Keratinocyte (primary cell): ENCODE measurements at regions not wholly inside any gene's neighbourhood (a gene's known extent, or its start where the extent isn't known, plus 50 kb on each side); places are given as distances from the start of the nearest gene placed in this dataset.

Experiments used
- DNase-seq: peaks from one replicate; pipeline ENCODE4 v3.0.0-alpha.2; 2011; ENCODE audit warnings: low read depth, missing footprints, low spot score
- FAIRE-seq: peaks from 2 replicates; lab custom pipeline; 2011; peaks lifted over from hg19 to GRCh38; lab: Jason Lieb, UNC
- H2AFZ ChIP-seq: 2 replicates; pipeline ENCODE4 v1.6.0; 2012; ENCODE audit warnings: low read length, control low read depth, inconsistent platforms; ENCODE audit not compliant: control insufficient read depth
- H3K27ac ChIP-seq: 2 replicates; pipeline ENCODE4 v1.5.1; 2011; ENCODE audit warnings: low read length; ENCODE audit not compliant: control insufficient read depth, insufficient read depth
- H3K27me3 ChIP-seq: 3 replicates; pipeline ENCODE4 v1.6.0; 2011; ENCODE audit warnings: low read length; ENCODE audit not compliant: control insufficient read depth, insufficient read depth; ENCODE audit errors: extremely low read depth
- H3K36me3 ChIP-seq, 2 experiments: 2 replicates in 1 of 2; 3 replicates in 1 of 2; pipeline ENCODE4 v1.5.1; 2011; ENCODE audit warnings: low read length in 2 of 2, mild to moderate bottlenecking in 1 of 2; ENCODE audit not compliant: control insufficient read depth in 2 of 2, insufficient read depth in 2 of 2; ENCODE audit errors: extremely low read depth in 1 of 2
- H3K4me1 ChIP-seq: 3 replicates; pipeline ENCODE4 v1.5.1; 2011; ENCODE audit warnings: low read length; ENCODE audit not compliant: control insufficient read depth, insufficient read depth; ENCODE audit errors: extremely low read depth
- H3K4me2 ChIP-seq: 3 replicates; pipeline ENCODE4 v1.6.0; 2011; ENCODE audit warnings: low read depth, low read length; ENCODE audit not compliant: control insufficient read depth, insufficient read depth; ENCODE audit errors: extremely low read depth
- H3K4me3 ChIP-seq, 3 experiments: fragments of 200-600 bp in 1 of 3; sonication (generic) in 1 of 3; 2 replicates in 2 of 3; 3 replicates in 1 of 3; pipeline ENCODE4 v1.5.1; 2011 to 2016; ENCODE audit warnings: low read length in 3 of 3, mild to moderate bottlenecking in 3 of 3, control low read depth in 2 of 3, inconsistent platforms in 1 of 3, low read depth in 1 of 3, mixed read lengths in 1 of 3, mixed run types in 1 of 3, moderate library complexity in 1 of 3; ENCODE audit not compliant: control insufficient read depth in 2 of 3, insufficient read depth in 2 of 3; ENCODE audit errors: extremely low read depth in 1 of 3
- H3K79me2 ChIP-seq: 2 replicates; pipeline ENCODE4 v1.6.0; 2012; ENCODE audit warnings: low read length; ENCODE audit not compliant: control insufficient read depth, insufficient read depth
- H3K9ac ChIP-seq: 3 replicates; pipeline ENCODE4 v1.6.0; 2011; ENCODE audit warnings: low read length; ENCODE audit not compliant: control insufficient read depth, insufficient read depth; ENCODE audit errors: extremely low read depth
- H3K9me1 ChIP-seq: 3 replicates; pipeline ENCODE4 v1.6.0; 2011; ENCODE audit warnings: low read length; ENCODE audit not compliant: control insufficient read depth, insufficient read depth; ENCODE audit errors: extremely low read depth
- H3K9me3 ChIP-seq: 2 replicates; pipeline ENCODE4 v1.5.1; 2012; ENCODE audit warnings: low read depth, low read length; ENCODE audit not compliant: control insufficient read depth
- H4K20me1 ChIP-seq: 3 replicates; pipeline ENCODE4 v1.6.0; 2011; ENCODE audit warnings: low read length; ENCODE audit not compliant: control insufficient read depth, insufficient read depth; ENCODE audit errors: extremely low read depth
- EZH2 ChIP-seq: IDR thresholded peaks from one replicate; pipeline ENCODE4 v1.6.1; 2012; ENCODE audit warnings: inconsistent platforms, mild to moderate bottlenecking, low read length, moderate library complexity
- dilution Hi-C: fragments of 300-500 bp; cut with MboI; formaldehyde crosslinking; loops from one replicate; pipeline ENCODE4 v1.7.0; 2020; ENCODE audit warnings: low sequenced_read_pairs; ENCODE audit not compliant: extremely low pct_ligation_motif_present
- TF ChIP-seq, protein P1 (sequence below), 3 experiments: IDR thresholded peaks in 1 of 3; conservative IDR thresholded peaks in 1 of 3; optimal IDR thresholded peaks in 1 of 3; 2 replicates in 2 of 3; 3 replicates in 1 of 3; pipeline versions ENCODE3 to v1.5.1; 2011; ENCODE audit warnings: low read length in 3 of 3, mild to moderate bottlenecking in 3 of 3, moderate library complexity in 2 of 3, control low read depth in 1 of 3, inconsistent platforms in 1 of 3; ENCODE audit not compliant: insufficient read depth in 2 of 3; ENCODE audit errors: extremely low read depth in 1 of 3

DNA sequence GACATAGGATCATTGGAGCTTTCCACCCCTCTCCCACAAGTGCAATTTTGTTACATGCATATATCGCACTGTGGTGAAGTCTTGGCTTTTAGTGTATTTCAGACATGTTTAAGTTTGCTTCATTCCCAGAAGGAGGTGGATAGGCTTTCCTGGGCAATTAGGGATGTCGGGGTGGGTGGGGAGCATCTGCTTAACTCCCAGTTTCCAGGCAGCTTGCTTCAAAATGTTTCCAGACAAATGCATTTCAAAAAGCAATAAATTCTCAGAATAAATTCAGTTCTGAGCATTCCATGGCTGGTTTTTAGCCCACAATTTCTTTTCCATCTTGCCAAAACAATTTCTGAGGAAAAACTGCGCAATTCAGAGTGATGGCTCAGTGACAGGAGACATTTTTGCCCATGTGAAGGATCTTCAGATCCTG, 227.7 kb upstream of the ZPLD1 start:
- no peaks in the 10 kb centered on the region for H3K9me1 ChIP-seq
- H3K4me3 ChIP-seq = no peak overlapping the region
- no peak for DNase-seq
- TF ChIP-seq EZH2 = no peak
- TF ChIP-seq, protein P1, sequence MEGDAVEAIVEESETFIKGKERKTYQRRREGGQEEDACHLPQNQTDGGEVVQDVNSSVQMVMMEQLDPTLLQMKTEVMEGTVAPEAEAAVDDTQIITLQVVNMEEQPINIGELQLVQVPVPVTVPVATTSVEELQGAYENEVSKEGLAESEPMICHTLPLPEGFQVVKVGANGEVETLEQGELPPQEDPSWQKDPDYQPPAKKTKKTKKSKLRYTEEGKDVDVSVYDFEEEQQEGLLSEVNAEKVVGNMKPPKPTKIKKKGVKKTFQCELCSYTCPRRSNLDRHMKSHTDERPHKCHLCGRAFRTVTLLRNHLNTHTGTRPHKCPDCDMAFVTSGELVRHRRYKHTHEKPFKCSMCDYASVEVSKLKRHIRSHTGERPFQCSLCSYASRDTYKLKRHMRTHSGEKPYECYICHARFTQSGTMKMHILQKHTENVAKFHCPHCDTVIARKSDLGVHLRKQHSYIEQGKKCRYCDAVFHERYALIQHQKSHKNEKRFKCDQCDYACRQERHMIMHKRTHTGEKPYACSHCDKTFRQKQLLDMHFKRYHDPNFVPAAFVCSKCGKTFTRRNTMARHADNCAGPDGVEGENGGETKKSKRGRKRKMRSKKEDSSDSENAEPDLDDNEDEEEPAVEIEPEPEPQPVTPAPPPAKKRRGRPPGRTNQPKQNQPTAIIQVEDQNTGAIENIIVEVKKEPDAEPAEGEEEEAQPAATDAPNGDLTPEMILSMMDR (optimal IDR thresholded peaks at IDR 0.05 in 1 of 3, IDR thresholded peaks at IDR 0.05 in 1 of 3, conservative IDR thresholded peaks at IDR 0.05 in 1 of 3; ENCODE audit: extremely low read depth in 1 of 3, insufficient read depth in 2 of 3, low read length in 3 of 3) = no peak
- H3K4me1 ChIP-seq = peaks cover 10% of the 10 kb centered on the region
- H2AFZ ChIP-seq = peak overlapping the region; percentile 10
- dilution Hi-C loops = no loop called here
- no peak for FAIRE-seq
- H3K27me3 ChIP-seq = no peaks in the 10 kb centered on the region
- peak overlapping the region; percentile 18 for H3K27ac ChIP-seq
- no peaks in the 10 kb centered on the region for H4K20me1 ChIP-seq
- no peaks in the 10 kb centered on the region for H3K36me3 ChIP-seq
- H3K9ac ChIP-seq = no peak overlapping the region
- H3K4me2 ChIP-seq = peak overlapping the region; percentile 7
- H3K9me3 ChIP-seq = no peaks in the 10 kb centered on the region
- no peaks in the 10 kb centered on the region for H3K79me2 ChIP-seq

DNA sequence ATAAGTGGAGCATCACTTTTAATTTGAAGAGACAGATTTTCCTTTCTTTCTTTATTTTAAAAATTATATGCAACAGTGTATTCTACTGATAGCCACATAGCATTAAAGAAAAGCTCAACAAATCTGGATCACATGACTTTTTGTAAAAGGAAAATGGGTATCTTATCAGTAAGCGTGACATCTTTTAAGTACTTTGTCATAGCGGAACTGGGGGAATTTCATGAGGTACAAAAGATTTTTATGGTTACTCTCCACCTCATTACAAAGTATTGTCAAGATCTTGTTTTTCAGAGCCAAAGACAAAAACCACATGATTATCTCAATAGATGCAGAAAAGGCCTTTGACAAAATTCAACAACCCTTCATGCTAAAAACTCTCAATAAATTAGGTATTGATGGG, 219.6 kb upstream of the ZPLD1 start:
- Histone ChIP-seq H3K36me3 (no peaks in the 10 kb centered on the region), H3K79me2 (no peaks in the 10 kb centered on the region), H3K4me1 (no peaks in the 10 kb centered on the region), H2AFZ (no peak overlapping the region), H4K20me1 (no peaks in the 10 kb centered on the region), H3K9me3 (no peaks in the 10 kb centered on the region), H3K4me2 (no peak overlapping the region), H3K9me1 (no peaks in the 10 kb centered on the region), H3K27me3 (no peaks in the 10 kb centered on the region), H3K4me3 (no peak overlapping the region), H3K9ac (no peak overlapping the region), H3K27ac (no peak overlapping the region)
- TF ChIP-seq, protein P1 (optimal IDR thresholded peaks at IDR 0.05 in 1 of 3, IDR thresholded peaks at IDR 0.05 in 1 of 3, conservative IDR thresholded peaks at IDR 0.05 in 1 of 3; ENCODE audit: extremely low read depth in 1 of 3, insufficient read depth in 2 of 3, low read length in 3 of 3) = no peak
- TF ChIP-seq EZH2 = no peak
- FAIRE-seq (no peak), DNase-seq (no peak)
- dilution Hi-C loops = no loop called here
